Astrocyte of the spinal cord (primary cell): ENCODE measurements at regions not wholly inside any gene's neighbourhood (a gene's known extent, or its start where the extent isn't known, plus 50 kb on each side); places are given as distances from the start of the nearest gene placed in this dataset.

Experiments used
- DNase-seq: peaks from one replicate; pipeline ENCODE4 v3.0.0; 2011; ENCODE audit warnings: low read depth, low spot score
- H3K4me3 ChIP-seq: 2 replicates; pipeline ENCODE4 v1.5.1; 2011; ENCODE audit warnings: low read depth, mild to moderate bottlenecking, low read length, moderate library complexity
- CTCF ChIP-seq: IDR thresholded peaks from 2 replicates; pipeline ENCODE4 v1.5.1; 2012; ENCODE audit warnings: low read depth, mild to moderate bottlenecking, low read length, inconsistent platforms
- in situ Hi-C: cut with HindIII; loops from 2 replicates; pipeline ENCODE4 v1.10.0; 2017; ENCODE audit warnings: low sequenced_read_pairs

- TF ChIP-seq CTCF = no peak
- no peak overlapping the region for H3K4me3 ChIP-seq
- peak; percentile 99 for DNase-seq
- in situ Hi-C loops = no loop called here
Observed at GRCh38 chr1:238647877-238648276, 738.5 kb upstream of the CHRM3 start.

- no peak overlapping the region for H3K4me3 ChIP-seq
- in situ Hi-C loops = no loop called here
- DNase-seq = peak; percentile 75
- TF ChIP-seq CTCF = no peak
Observed at GRCh38 chr1:238642231-238642630, 744.1 kb upstream of the CHRM3 start.

GRCh38 chr1:238639861-238640260, 746.5 kb upstream of the CHRM3 start:
- DNase-seq = no peak
- in situ Hi-C loops = no loop called here
- H3K4me3 ChIP-seq = no peak overlapping the region
- TF ChIP-seq CTCF = no peak

- in situ Hi-C loops = no loop called here
- H3K4me3 ChIP-seq = no peak overlapping the region
- DNase-seq = peak; percentile 63
Observed at GRCh38 chr1:238628110-238628509, 737.4 kb upstream of the ZP4 start.

GRCh38 chr1:238624776-238625175, 734.1 kb upstream of the ZP4 start:
- DNase-seq = peak; percentile 25
- no peak for TF ChIP-seq CTCF
- in situ Hi-C loops = no loop called here
- H3K4me3 ChIP-seq = no peak overlapping the region

More at GRCh38 chr1:238628110-238628509, 737.4 kb upstream of the ZP4 start:
- TF ChIP-seq CTCF = no peak

- H3K4me3 ChIP-seq = no peak overlapping the region
- in situ Hi-C loops = no loop called here
- no peak for TF ChIP-seq CTCF
- no peak for DNase-seq
Observed at GRCh38 chr1:238621405-238621804, 730.7 kb upstream of the ZP4 start.

GRCh38 chr1:238619652-238620051, 728.9 kb upstream of the ZP4 start:
- TF ChIP-seq CTCF = no peak
- no peak for DNase-seq
- in situ Hi-C loops = no loop called here
- no peak overlapping the region for H3K4me3 ChIP-seq
